Calu3 (cell line): ENCODE measurements at regions not wholly inside any gene's neighbourhood (a gene's known extent, or its start where the extent isn't known, plus 50 kb on each side); places are given as distances from the start of the nearest gene placed in this dataset.
"Not testable (repeated sequence)": the region's sequence is repeated elsewhere in the genome, so short reads cannot be mapped to it uniquely, and the experiment has no call there.

Source experiments
- BruUV-seq: library from RNA; stranded (reverse); fragments of 400-500 nt; replicated peaks from 2 replicates; lab custom pipeline; 2021; lab: Mats Ljungman, UMichigan
- CTCF ChIA-PET: fragments of 300-600 bp; sonication (Branson Sonifier 250); formaldehyde crosslinking; loops from one replicate; lab custom pipeline; 2022; ENCODE audit warnings: antibody characterized with exemption; lab: Charles Lee
- DNase-seq: peaks from one replicate; pipeline ENCODE4 v3.0.0; 2022
- H3K27ac Mint-ChIP-seq: one replicate; pipeline ENCODE4 v1.8.0; 2022; ENCODE audit warnings: mixed read lengths; ENCODE audit not compliant: unreplicated experiment
- H3K27me3 Mint-ChIP-seq: one replicate; pipeline ENCODE4 v1.8.0; 2022; ENCODE audit warnings: mixed read lengths; ENCODE audit not compliant: unreplicated experiment
- H3K36me3 Mint-ChIP-seq: one replicate; pipeline ENCODE4 v1.8.0; 2022; ENCODE audit warnings: mild to moderate bottlenecking, moderate library complexity, mixed read lengths; ENCODE audit not compliant: insufficient read depth, unreplicated experiment
- H3K4me1 Mint-ChIP-seq: one replicate; pipeline ENCODE4 v1.8.0; 2022; ENCODE audit warnings: mild to moderate bottlenecking, low read depth, mixed read lengths; ENCODE audit not compliant: unreplicated experiment
- H3K4me3 Mint-ChIP-seq: one replicate; pipeline ENCODE4 v1.8.0; 2022; ENCODE audit warnings: mild to moderate bottlenecking, low read depth, moderate library complexity, mixed read lengths; ENCODE audit not compliant: unreplicated experiment
- H3K9me3 Mint-ChIP-seq: one replicate; pipeline ENCODE4 v1.8.0; 2022; ENCODE audit warnings: low read depth, mixed read lengths; ENCODE audit not compliant: unreplicated experiment
- CTCF ChIP-seq: fragments of 200-600 bp; IDR thresholded peaks from one replicate; pipeline ENCODE4 v1.8.0; 2022; ENCODE audit warnings: antibody characterized with exemption; ENCODE audit not compliant: unreplicated experiment
- intact Hi-C: fragments of 100-400 bp; cut with micrococcal nuclease; formaldehyde crosslinking; loops from one replicate; pipeline ENCODE4 v1.10.0; 2022; ENCODE audit not compliant: unreplicated experiment

GRCh38 chr10:26937371-26937770 lies 76.6 kb upstream of the ABI1 start:
- Mint-ChIP-seq H3K4me1 (no peaks in the 10 kb centered on the region), H3K27me3 (peaks cover 12% of the 10 kb centered on the region), H3K27ac (no peak overlapping the region), H3K9me3 (no peaks in the 10 kb centered on the region), H3K36me3 (no peaks in the 10 kb centered on the region), H3K4me3 (no peak overlapping the region)
- no TSS peak for BruUV-seq
- no peak for TF ChIP-seq CTCF
- intact Hi-C loops, result no loop called here
- DNase-seq, result no peak
- CTCF ChIA-PET, result no interaction called here

- H3K27ac Mint-ChIP-seq, CTCF ChIA-PET, H3K36me3 Mint-ChIP-seq, BruUV-seq, H3K4me1 Mint-ChIP-seq, intact Hi-C loops, H3K4me3 Mint-ChIP-seq, DNase-seq, H3K9me3 Mint-ChIP-seq: not testable (repeated sequence)
- peaks cover 12% of the 10 kb centered on the region for H3K27me3 Mint-ChIP-seq
These were observed 73.4 kb upstream of the ABI1 start for GRCh38 chr10:26934190-26934589.

DNA sequence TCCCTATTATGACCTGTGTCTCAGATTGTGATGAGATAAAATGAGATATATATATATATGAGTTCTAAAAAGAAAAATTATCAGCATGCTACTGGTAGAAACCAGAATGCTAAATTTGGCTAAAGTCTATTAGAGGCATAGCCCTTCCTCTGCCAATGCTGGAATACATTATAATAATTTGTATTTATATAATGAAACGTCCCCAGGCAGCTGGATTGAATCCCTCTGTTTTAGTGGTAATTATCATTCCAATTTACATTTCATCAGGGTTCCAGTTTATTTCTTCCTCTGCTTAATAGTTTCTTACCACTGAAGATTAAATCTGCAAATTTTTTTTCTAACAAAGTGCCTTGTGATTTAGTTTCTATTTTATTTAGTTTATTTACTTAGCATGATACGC lies 71.8 kb upstream of the ABI1 start:
- TF ChIP-seq CTCF, result no peak
- intact Hi-C loops, result no loop called here

GRCh38 chr10:26931223-26931622 lies 70.5 kb upstream of the ABI1 start:
- no peaks in the 10 kb centered on the region for H3K9me3 Mint-ChIP-seq
- no TSS peak for BruUV-seq
- no peaks in the 10 kb centered on the region for H3K36me3 Mint-ChIP-seq
- peaks cover 10% of the 10 kb centered on the region for H3K27me3 Mint-ChIP-seq
- no peak overlapping the region for H3K27ac Mint-ChIP-seq
- H3K4me1 Mint-ChIP-seq, result no peaks in the 10 kb centered on the region
- H3K4me3 Mint-ChIP-seq, result peak overlapping the region; percentile 74
- peak; percentile 73 for DNase-seq
- CTCF ChIA-PET, result interaction anchor here (1.5 kb wide), 1 partner anchor 8 kb away, joined by 6 read pairs; no protein-coding TSS in a partner anchor
- intact Hi-C loops, result no loop called here
- no peak for TF ChIP-seq CTCF

More for the DNA sequence above, 71.8 kb upstream of the ABI1 start:
- BruUV-seq, result no TSS peak
- Mint-ChIP-seq H3K27ac (no peak overlapping the region), H3K4me1 (no peaks in the 10 kb centered on the region), H3K36me3 (no peaks in the 10 kb centered on the region), H3K27me3 (peaks cover 12% of the 10 kb centered on the region), H3K9me3 (no peaks in the 10 kb centered on the region), H3K4me3 (no peak overlapping the region)
- CTCF ChIA-PET, result interaction anchor here (0.6 kb wide), 1 partner anchor 42 kb away, joined by 3 read pairs; no protein-coding TSS in a partner anchor
- DNase-seq, result no peak

- intact Hi-C loops, BruUV-seq, CTCF ChIA-PET, DNase-seq, H3K36me3 Mint-ChIP-seq, H3K9me3 Mint-ChIP-seq, H3K27ac Mint-ChIP-seq, H3K4me1 Mint-ChIP-seq, H3K27me3 Mint-ChIP-seq, H3K4me3 Mint-ChIP-seq: not testable (repeated sequence)
These were observed 62.1 kb upstream of the ABI1 start for GRCh38 chr10:26922824-26923223.

DNA sequence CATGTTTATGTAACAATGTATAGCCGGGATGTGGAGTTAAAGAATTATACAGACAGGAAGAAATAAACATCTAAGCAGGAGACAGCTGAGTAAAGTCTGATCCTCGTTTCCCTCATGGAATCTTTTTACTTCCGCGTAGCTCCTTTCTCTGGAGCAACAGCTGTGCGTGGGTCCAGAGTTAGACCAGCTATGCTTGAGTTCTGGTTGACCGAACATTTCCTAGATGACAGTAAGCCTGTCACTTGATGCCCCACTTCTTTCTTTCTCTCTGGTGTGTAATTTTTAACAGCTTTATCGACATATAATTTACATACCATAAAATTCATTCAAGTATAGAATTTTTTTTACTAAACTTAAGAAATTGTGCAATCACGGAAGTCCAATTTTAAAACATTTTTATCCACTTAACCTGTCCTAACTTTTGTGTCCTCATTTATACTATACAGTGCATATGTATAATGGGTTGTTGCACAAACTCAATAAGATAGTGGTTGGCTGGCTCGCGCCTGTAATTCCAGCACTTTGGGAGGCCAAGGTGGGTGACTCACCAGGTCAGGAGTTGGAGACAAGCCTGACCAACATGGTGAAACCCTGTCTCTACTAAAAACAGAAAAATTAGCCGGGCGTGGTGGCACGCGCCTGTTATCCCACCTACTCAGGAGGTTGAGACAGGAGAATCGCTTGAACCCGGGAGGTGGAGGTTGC lies 58.5 kb upstream of the ABI1 start:
- H3K36me3 Mint-ChIP-seq, H3K4me3 Mint-ChIP-seq, BruUV-seq, intact Hi-C loops, CTCF ChIA-PET, H3K27me3 Mint-ChIP-seq, DNase-seq, H3K27ac Mint-ChIP-seq, H3K9me3 Mint-ChIP-seq, H3K4me1 Mint-ChIP-seq: not testable (repeated sequence)
